GM21723 (cell line): ENCODE measurements at regions not wholly inside any gene's neighbourhood (a gene's known extent, or its start where the extent isn't known, plus 50 kb on each side); places are given as distances from the start of the nearest gene placed in this dataset.

Source experiments
- ATAC-seq: cut with Tn5 transposase; IDR thresholded peaks from one replicate; pipeline ENCODE4 v1.9.1; 2021; ENCODE audit warnings: mild to moderate bottlenecking, moderate library complexity; ENCODE audit not compliant: unreplicated experiment

- ATAC-seq: no peak
Observed at GRCh38 chr5:96079075-96079474, 117.4 kb upstream of the ELL2 start.

- no peak for ATAC-seq
Observed at GRCh38 chr5:96076451-96076850, 114.8 kb upstream of the ELL2 start.

- no peak for ATAC-seq
Observed at GRCh38 chr5:96075579-96076289, 114.1 kb upstream of the ELL2 start.

GRCh38 chr5:96074870-96075269 lies 113.2 kb upstream of the ELL2 start:
- no peak for ATAC-seq

GRCh38 chr5:96074460-96074859 lies 112.8 kb upstream of the ELL2 start:
- no peak for ATAC-seq

GRCh38 chr5:96072791-96073165 lies 111.1 kb upstream of the ELL2 start:
- no peak for ATAC-seq

GRCh38 chr5:96072138-96072790 lies 110.6 kb upstream of the ELL2 start:
- no peak for ATAC-seq

GRCh38 chr5:96070622-96071225 lies 109.1 kb upstream of the ELL2 start:
- ATAC-seq: no peak

GRCh38 chr5:96067894-96068614 lies 106.4 kb upstream of the ELL2 start:
- ATAC-seq: no peak

GRCh38 chr5:96067251-96067650 lies 105.6 kb upstream of the ELL2 start:
- ATAC-seq: no peak

- ATAC-seq: no peak
Observed at GRCh38 chr5:96066386-96066719, 104.7 kb upstream of the ELL2 start.

- ATAC-seq: no peak
Observed at GRCh38 chr5:96065685-96066385, 104.2 kb upstream of the ELL2 start.

GRCh38 chr5:96064877-96065276 lies 103.2 kb upstream of the ELL2 start:
- ATAC-seq: no peak

GRCh38 chr5:96062836-96063235 lies 101.2 kb upstream of the ELL2 start:
- no peak for ATAC-seq

- ATAC-seq: no peak
Observed at GRCh38 chr5:96058084-96058483, 96.4 kb upstream of the ELL2 start.

- no peak for ATAC-seq
Observed at GRCh38 chr5:96054311-96055030, 92.8 kb upstream of the ELL2 start.

GRCh38 chr5:96053063-96053735 lies 91.5 kb upstream of the ELL2 start:
- no peak for ATAC-seq

GRCh38 chr5:96052374-96052773 lies 90.7 kb upstream of the ELL2 start:
- no peak for ATAC-seq

GRCh38 chr5:96051401-96051830 lies 89.8 kb upstream of the ELL2 start:
- ATAC-seq: no peak
